HG03064 (cell line): ENCODE measurements at regions not wholly inside any gene's neighbourhood (a gene's known extent, or its start where the extent isn't known, plus 50 kb on each side); places are given as distances from the start of the nearest gene placed in this dataset.
"Not testable (repeated sequence)": the region's sequence is repeated elsewhere in the genome, so short reads cannot be mapped to it uniquely, and the experiment has no call there.

ENCODE experiments used
- ATAC-seq: cut with Tn5 transposase; IDR thresholded peaks from one replicate; pipeline ENCODE4 v1.9.1; 2021; ENCODE audit warnings: low read depth; ENCODE audit not compliant: unreplicated experiment

GRCh38 chr4:29243851-29244250 lies 1476.3 kb upstream of the PCDH7 start:
- no peak for ATAC-seq

- no peak for ATAC-seq
Observed at GRCh38 chr4:29259556-29259955, 1460.6 kb upstream of the PCDH7 start.

DNA sequence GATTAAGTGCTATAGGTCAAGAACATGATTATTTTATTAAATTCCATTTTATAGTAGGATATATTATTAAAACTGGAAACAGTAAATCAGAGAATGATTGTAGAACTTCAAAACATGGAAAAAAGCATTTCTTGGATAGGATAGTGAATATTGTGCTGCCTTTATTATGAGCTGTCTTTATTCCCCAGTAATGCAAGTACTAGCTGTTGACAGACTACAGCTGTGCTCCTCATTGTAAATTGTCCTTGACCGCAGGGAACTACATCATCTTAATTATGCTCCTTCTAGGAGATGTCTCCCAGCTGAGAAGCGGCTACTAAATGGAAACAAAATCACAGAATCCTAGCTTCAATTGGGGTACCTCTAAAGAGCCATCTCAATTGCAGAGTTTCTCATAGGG lies 1457.2 kb upstream of the PCDH7 start:
- ATAC-seq = no peak

GRCh38 chr4:29276150-29276549 lies 1444.0 kb upstream of the PCDH7 start:
- ATAC-seq = no peak

DNA sequence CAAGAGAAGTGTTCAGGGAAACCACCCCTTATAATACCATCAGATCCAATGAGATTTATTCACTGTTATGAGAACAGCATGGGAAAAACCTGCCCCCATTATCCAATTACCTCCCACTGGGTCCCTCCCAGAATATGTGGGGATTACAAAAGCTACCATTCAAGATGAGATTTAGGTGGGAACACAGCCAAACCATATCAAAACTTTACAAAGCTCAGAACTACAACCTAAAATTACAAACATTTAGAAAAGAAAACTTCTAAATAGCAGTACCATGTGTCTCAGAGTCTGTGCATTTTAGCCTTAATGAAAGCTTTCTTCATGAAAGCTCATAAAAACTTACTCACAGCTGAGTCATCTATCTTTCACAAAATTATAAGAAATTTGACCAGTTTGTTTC lies 1442.8 kb upstream of the PCDH7 start:
- ATAC-seq = no peak

DNA sequence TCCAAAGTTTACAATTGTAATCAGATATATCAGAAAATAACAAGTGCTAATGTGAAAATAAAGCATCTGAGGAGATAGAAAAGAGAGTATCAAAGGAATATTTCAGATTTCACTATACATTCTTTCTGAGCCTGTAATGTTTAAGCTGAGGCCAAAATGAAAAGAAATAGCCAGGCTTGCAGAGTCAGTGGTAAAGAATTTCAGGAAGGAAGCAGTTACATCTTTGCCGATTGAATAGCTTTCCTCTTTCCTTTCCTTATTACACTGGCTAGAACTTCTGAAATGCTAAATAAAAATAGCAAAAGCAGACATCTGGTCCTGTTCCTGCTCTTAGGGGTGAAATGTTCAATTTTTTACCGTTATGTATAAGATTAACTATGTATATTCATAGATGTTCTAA lies 1441.6 kb upstream of the PCDH7 start:
- no peak for ATAC-seq

DNA sequence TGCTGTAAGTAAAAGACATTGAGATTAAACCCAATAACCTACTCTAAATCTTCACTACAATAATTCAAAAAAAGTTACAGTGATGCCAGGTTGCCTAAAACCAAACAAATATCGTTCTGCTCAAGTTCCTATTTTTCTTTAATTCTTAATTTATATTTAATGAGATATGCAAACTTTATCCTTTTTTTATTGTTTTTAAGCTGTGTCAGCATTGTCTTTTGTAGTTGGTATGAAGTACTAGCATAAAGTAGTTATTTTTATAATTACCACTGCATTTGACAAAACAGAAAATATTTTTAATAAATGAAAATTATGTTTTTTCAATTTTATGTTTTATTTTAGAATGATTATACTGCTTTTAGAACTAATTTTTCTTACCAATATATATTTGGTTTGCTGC lies 1431.1 kb upstream of the PCDH7 start:
- no peak for ATAC-seq

- no peak for ATAC-seq
Observed at GRCh38 chr4:29295280-29295679, 1424.9 kb upstream of the PCDH7 start.

DNA sequence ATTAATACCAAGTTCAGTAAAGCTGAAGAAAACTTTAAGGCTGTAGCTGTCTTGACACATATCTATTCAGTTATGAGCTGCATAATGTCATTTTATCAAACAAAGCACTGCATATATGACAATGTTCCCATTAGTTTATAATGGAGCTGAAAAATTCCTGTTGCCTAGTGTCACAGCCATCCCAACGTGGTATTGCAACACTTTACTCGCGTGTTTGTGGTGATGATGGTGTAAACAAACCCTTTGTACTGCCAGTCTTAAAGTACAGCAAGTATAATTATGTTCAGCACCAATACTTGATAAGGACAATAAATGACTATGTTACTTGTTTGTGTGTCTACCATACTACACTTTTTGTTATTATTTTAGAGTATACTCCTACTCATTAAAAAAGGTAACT lies 1415.6 kb upstream of the PCDH7 start:
- ATAC-seq = no peak

- no peak for ATAC-seq
Observed at GRCh38 chr4:29307256-29307655, 1412.9 kb upstream of the PCDH7 start.

GRCh38 chr4:29307755-29308154 lies 1412.4 kb upstream of the PCDH7 start:
- ATAC-seq = no peak

GRCh38 chr4:29309050-29309449 lies 1411.1 kb upstream of the PCDH7 start:
- ATAC-seq = no peak

DNA sequence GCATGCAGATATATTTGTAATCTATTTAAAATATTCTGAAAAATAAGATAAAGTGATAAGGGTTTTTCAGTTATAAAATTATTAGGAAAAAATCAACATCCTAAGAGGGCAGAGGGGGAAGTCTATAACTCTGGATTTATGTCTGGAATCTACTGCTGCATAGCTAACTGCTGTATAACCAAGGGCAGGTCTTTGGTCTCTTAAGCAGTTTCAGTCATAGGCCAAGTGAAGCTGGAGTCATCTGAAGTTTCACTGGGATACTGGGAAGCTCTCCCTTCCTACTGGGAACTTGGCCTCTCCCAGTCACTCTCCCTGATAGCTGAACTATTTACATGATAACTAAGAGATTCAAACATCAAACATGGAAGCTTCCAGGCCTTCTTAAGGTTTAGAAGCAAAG lies 1409.9 kb upstream of the PCDH7 start:
- ATAC-seq = no peak

DNA sequence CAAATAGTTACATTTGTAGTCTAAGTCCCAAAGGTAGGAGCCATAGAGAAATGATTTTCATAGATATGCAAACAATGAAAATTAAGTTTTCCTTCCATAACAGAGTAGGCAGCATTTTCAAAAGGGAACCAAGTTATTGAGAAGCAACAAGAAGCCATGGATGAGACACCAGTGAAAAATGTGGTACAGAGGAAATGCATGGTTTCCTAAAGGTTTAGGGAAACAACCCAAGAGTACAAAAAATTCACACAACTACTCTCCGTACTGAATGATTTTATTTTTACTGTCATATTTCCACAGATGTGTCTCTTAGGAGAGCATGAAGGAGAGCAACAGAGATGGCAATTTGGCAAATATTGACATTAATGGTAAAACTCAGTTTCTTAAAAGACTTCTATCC lies 1408.9 kb upstream of the PCDH7 start:
- no peak for ATAC-seq

GRCh38 chr4:29319663-29320340 lies 1400.4 kb upstream of the PCDH7 start:
- ATAC-seq = no peak

- ATAC-seq = no peak
Observed at GRCh38 chr4:29320947-29321620, 1399.1 kb upstream of the PCDH7 start.

GRCh38 chr4:29326004-29326403 lies 1394.2 kb upstream of the PCDH7 start:
- no peak for ATAC-seq

GRCh38 chr4:29326816-29327215 lies 1393.4 kb upstream of the PCDH7 start:
- no peak for ATAC-seq

GRCh38 chr4:29336861-29337260 lies 1383.3 kb upstream of the PCDH7 start:
- no peak for ATAC-seq

DNA sequence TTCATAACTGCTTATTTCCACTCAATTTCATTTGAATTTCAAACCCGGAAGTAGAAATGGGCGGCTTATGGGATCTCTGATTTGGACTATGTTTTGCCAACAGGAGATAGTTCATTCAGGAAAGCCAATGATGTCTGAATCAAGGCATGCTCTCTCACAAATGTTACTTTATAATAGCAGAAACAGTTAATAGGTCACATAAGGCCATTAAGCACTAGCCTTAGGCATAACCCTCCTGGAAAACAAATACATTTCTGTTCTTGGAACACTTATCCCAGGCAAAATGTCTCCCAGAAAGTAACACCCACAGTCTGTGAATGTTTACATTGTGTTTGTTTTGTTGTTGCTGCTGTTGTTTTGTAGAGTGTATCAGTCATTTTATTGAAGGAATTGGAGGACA lies 1347.2 kb upstream of the PCDH7 start:
- no peak for ATAC-seq

DNA sequence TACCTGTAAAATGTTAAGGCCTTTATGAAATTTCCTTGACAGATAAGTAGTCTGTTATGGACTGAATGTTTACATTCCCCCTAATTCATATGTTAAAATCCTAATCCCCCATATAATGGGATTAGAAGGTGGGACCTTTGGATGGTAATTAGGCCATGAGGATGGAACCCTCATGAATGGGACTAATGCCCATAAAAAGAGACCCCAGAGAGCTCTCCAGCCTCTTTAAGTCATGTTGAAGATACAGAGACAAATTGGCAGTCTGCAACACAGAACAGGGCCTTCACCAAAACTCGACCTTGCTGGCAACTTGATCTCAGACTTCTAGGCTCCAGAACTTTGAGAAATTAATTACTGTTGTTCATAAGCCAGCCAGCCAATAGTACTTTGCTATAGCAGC lies 1344.5 kb upstream of the PCDH7 start:
- no peak for ATAC-seq

GRCh38 chr4:29378237-29378636 lies 1341.9 kb upstream of the PCDH7 start:
- ATAC-seq = not testable (repeated sequence)
